GM23338 (cell line): ENCODE measurements at regions not wholly inside any gene's neighbourhood (a gene's known extent, or its start where the extent isn't known, plus 50 kb on each side); places are given as distances from the start of the nearest gene placed in this dataset.

Experiments used
- CTCF ChIP-seq, 2 experiments: fragments of 200-600 bp in 1 of 2; sonication (generic) in 1 of 2; conservative IDR thresholded peaks; 2 replicates each; pipeline versions ENCODE4 v1.5.1 to v1.6.1; 2016 to 2017; ENCODE audit warnings: antibody characterized with exemption in 2 of 2, low read depth in 2 of 2, mild to moderate bottlenecking in 2 of 2, moderate library complexity in 1 of 2
- EZH2 ChIP-seq: fragments of 200-600 bp; sonication (generic); IDR thresholded peaks from one replicate; pipeline ENCODE4 v1.8.0; 2017; ENCODE audit warnings: antibody characterized with exemption, mild to moderate bottlenecking, low read depth; ENCODE audit not compliant: unreplicated experiment
- REST ChIP-seq: IDR thresholded peaks from one replicate; pipeline ENCODE4 v1.6.1; 2018; ENCODE audit warnings: antibody characterized with exemption; ENCODE audit not compliant: unreplicated experiment
- ZNF114 ChIP-seq: fragments of 250-450 bp; sonication (Bioruptor Pico); IDR thresholded peaks from 2 replicates; pipeline ENCODE4 v1.5.0; 2020; ENCODE audit warnings: mild to moderate bottlenecking, moderate library complexity

GRCh38 chr2:128986026-128986715 lies 667.5 kb upstream of the HS6ST1 start:
- TF ChIP-seq CTCF (conservative IDR thresholded peaks at IDR 0.05; ENCODE audit: low read depth in 2 of 2) (no peak), EZH2 (no peak), ZNF114 (CRISPR knock-in tag) (no peak), REST (no peak)
